ENCODE measurements at regions not wholly inside any gene's neighbourhood (a gene's known extent, or its start where the extent isn't known, plus 50 kb on each side); places are given as distances from the start of the nearest gene placed in this dataset.

GRCh38 chr6:3560211-3560610, 103.4 kb upstream of the SLC22A23 start:
- peaks cover 24% of the 10 kb centered on the region for H3K4me1 Mint-ChIP-seq (ENCODE audit: unreplicated experiment)
- peaks cover 3% of the 10 kb centered on the region for H3K9me3 Mint-ChIP-seq
- no peak for DNase-seq (ENCODE audit: extremely low spot score, unreplicated experiment)
- H3K36me3 Mint-ChIP-seq = no peaks in the 10 kb centered on the region
- TF ChIP-seq, protein P1, sequence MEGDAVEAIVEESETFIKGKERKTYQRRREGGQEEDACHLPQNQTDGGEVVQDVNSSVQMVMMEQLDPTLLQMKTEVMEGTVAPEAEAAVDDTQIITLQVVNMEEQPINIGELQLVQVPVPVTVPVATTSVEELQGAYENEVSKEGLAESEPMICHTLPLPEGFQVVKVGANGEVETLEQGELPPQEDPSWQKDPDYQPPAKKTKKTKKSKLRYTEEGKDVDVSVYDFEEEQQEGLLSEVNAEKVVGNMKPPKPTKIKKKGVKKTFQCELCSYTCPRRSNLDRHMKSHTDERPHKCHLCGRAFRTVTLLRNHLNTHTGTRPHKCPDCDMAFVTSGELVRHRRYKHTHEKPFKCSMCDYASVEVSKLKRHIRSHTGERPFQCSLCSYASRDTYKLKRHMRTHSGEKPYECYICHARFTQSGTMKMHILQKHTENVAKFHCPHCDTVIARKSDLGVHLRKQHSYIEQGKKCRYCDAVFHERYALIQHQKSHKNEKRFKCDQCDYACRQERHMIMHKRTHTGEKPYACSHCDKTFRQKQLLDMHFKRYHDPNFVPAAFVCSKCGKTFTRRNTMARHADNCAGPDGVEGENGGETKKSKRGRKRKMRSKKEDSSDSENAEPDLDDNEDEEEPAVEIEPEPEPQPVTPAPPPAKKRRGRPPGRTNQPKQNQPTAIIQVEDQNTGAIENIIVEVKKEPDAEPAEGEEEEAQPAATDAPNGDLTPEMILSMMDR (conservative IDR thresholded peaks at IDR 0.05) = no peak
- no peaks in the 10 kb centered on the region for H3K27me3 Mint-ChIP-seq
- no peak overlapping the region for H3K4me3 Mint-ChIP-seq
- H3K27ac Mint-ChIP-seq = no peak overlapping the region

DNA sequence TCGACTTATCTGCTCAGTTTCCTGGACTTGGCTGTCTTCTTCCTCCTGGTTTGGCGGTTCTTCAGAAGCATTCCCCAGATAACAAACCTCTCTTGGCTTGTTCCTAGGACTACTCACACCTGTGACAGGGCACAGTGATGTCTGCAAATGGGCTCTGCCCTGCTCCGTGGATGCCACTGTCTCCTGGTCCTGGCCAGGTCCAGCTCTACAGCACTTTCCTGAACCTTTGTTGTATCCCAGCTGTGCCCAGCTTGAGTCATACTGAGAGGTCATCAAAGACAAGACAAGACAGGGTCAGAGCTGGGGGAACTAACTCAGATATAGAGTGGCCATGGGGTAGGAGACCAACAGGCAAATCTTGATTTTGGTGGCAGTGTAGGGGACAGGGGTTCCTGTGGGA, 102.7 kb upstream of the SLC22A23 start:
- no peaks in the 10 kb centered on the region for H3K36me3 Mint-ChIP-seq
- no peak overlapping the region for H3K4me3 Mint-ChIP-seq
- peaks cover 20% of the 10 kb centered on the region for H3K4me1 Mint-ChIP-seq (ENCODE audit: unreplicated experiment)
- peak overlapping the region; percentile 50 for H3K27ac Mint-ChIP-seq
- H3K27me3 Mint-ChIP-seq = no peaks in the 10 kb centered on the region
- H3K9me3 Mint-ChIP-seq = peaks cover 3% of the 10 kb centered on the region
- TF ChIP-seq, protein P1 (conservative IDR thresholded peaks at IDR 0.05) = no peak
- DNase-seq (ENCODE audit: extremely low spot score, unreplicated experiment) = no peak

- no peak for DNase-seq (ENCODE audit: extremely low spot score, unreplicated experiment)
- TF ChIP-seq, protein P1 (conservative IDR thresholded peaks at IDR 0.05) = no peak
Observed at GRCh38 chr6:3557336-3557735, 100.5 kb upstream of the SLC22A23 start.

DNA sequence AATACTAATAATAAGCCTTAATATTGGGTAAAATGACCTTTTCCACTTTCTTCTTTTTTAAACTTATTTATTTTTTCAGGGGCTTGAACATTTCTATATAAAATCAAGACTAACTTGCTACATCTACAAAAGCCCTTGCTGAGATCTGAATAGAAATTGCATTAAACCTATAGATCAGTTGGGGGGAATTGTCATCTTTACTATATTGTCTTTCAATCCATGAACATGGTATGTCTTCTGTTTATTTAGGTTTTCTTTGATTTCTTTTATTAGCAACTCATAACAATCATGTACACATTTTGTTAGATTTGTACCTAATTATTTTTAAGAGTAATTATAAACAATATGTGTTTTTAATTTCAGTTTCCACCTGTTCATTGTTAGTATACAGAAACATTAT, 96.4 kb upstream of the SLC22A23 start:
- H3K9me3 Mint-ChIP-seq = peaks cover 11% of the 10 kb centered on the region
- H3K4me1 Mint-ChIP-seq (ENCODE audit: unreplicated experiment) = no peaks in the 10 kb centered on the region
- H3K36me3 Mint-ChIP-seq = no peaks in the 10 kb centered on the region
- TF ChIP-seq, protein P1 (conservative IDR thresholded peaks at IDR 0.05) = no peak
- no peak for DNase-seq (ENCODE audit: extremely low spot score, unreplicated experiment)
- H3K27ac Mint-ChIP-seq = no peak overlapping the region
- H3K4me3 Mint-ChIP-seq = no peak overlapping the region
- H3K27me3 Mint-ChIP-seq = no peaks in the 10 kb centered on the region

More at GRCh38 chr6:3557336-3557735, 100.5 kb upstream of the SLC22A23 start:
- Mint-ChIP-seq H3K4me3 (no peak overlapping the region), H3K9me3 (no peaks in the 10 kb centered on the region), H3K27me3 (no peaks in the 10 kb centered on the region), H3K36me3 (no peaks in the 10 kb centered on the region), H3K4me1 (ENCODE audit: unreplicated experiment) (peaks cover 12% of the 10 kb centered on the region), H3K27ac (no peak overlapping the region)

DNA sequence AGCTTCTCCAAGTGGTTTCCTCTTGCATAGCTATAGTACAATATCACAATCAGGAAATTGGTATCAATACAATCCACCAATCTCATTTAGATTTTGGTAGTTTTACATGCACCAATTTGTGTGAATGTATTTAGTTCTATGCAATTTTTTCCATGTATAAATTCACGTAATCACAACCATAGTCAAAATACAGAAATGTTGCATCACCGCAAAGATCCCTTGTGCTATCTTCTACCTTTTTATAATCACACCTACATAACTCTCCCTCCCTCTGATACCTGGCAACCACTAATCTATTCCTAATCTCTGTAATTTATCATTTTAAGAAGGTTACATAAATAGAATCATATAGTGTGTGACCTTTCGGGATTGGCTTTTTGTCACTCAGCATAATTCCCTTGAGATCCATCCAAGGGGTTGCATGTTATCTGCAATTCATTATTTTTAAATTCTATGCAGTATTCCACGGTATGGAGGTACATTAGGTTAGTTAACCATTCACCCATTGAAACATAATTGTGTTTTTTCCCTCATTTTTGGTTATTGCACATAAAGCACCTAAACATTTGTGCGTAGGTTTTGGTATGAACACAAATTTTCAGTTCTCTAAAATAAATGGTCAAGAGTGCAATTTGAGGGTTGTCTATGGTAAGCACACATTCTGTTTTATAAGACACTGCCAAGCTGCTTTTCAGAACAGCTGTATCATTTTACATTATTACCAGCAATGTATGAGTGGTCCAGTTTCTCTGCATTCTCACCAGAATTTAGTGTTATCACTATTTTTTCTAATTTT, 95.1 kb upstream of the SLC22A23 start:
- Mint-ChIP-seq H3K27me3 (no peaks in the 10 kb centered on the region), H3K36me3 (no peaks in the 10 kb centered on the region), H3K4me3 (no peak overlapping the region), H3K9me3 (peaks cover 11% of the 10 kb centered on the region), H3K27ac (no peak overlapping the region), H3K4me1 (ENCODE audit: unreplicated experiment) (no peaks in the 10 kb centered on the region)
- no peak for DNase-seq (ENCODE audit: extremely low spot score, unreplicated experiment)
- TF ChIP-seq, protein P1 (conservative IDR thresholded peaks at IDR 0.05) = no peak
